ENCODE measurements at regions not wholly inside any gene's neighbourhood (a gene's known extent, or its start where the extent isn't known, plus 50 kb on each side); places are given as distances from the start of the nearest gene placed in this dataset.

- Histone ChIP-seq H3K27ac (ENCODE audit: low read depth, low read length) (no peak overlapping the region), H3K4me3 (ENCODE audit: insufficient read depth, low read length, poor library complexity, severe bottlenecking) (no peak overlapping the region), H3K36me3 (ENCODE audit: low read length) (no peaks in the 10 kb centered on the region), H3K9me2 (replicated peaks; ENCODE audit: insufficient read depth, low read length) (no peaks in the 10 kb centered on the region), H3K79me2 (ENCODE audit: insufficient read depth, low read length) (no peaks in the 10 kb centered on the region), H2AFZ (ENCODE audit: low read depth, low read length, severe bottlenecking) (no peak overlapping the region), H3K27me3 (ENCODE audit: low read length) (no peaks in the 10 kb centered on the region), H4K20me1 (ENCODE audit: low read depth, low read length) (no peaks in the 10 kb centered on the region), H3K9me3 (ENCODE audit: insufficient read depth, low read length) (no peaks in the 10 kb centered on the region), H3K9ac (ENCODE audit: low read length) (no peak overlapping the region), H3F3A (ENCODE audit: insufficient read depth) (peaks cover 1% of the 10 kb centered on the region; the same call in 1 of the 2 replicates), H3K4me2 (ENCODE audit: low read depth, low read length, poor library complexity, severe bottlenecking) (no peak overlapping the region)
- TF ChIP-seq EZH2phosphoT487 (conservative IDR thresholded peaks at IDR 0.05; ENCODE audit: low read length) (no peak), CTCF (IDR thresholded peaks at IDR 0.05; ENCODE audit: insufficient read depth, low read length, poor library complexity, severe bottlenecking) (no peak)
Observed at GRCh38 chr6:141131616-141132015, 1001.1 kb upstream of the GJE1 start.

GRCh38 chr6:141123497-141123896 lies 1009.2 kb upstream of the GJE1 start:
- no peak overlapping the region for H3K9ac ChIP-seq (ENCODE audit: low read length)
- H3K4me3 ChIP-seq (ENCODE audit: insufficient read depth, low read length, poor library complexity, severe bottlenecking): peak overlapping the region; percentile 23
- H3K9me2 ChIP-seq (replicated peaks; ENCODE audit: insufficient read depth, low read length): no peaks in the 10 kb centered on the region
- H3K9me3 ChIP-seq (ENCODE audit: insufficient read depth, low read length): no peaks in the 10 kb centered on the region
- TF ChIP-seq CTCF (IDR thresholded peaks at IDR 0.05; ENCODE audit: insufficient read depth, low read length, poor library complexity, severe bottlenecking) (no peak), EZH2phosphoT487 (conservative IDR thresholded peaks at IDR 0.05; ENCODE audit: low read length) (no peak)
- no peaks in the 10 kb centered on the region for H4K20me1 ChIP-seq (ENCODE audit: low read depth, low read length)
- peak overlapping the region; percentile 62 for H3K27ac ChIP-seq (ENCODE audit: low read depth, low read length)
- no peaks in the 10 kb centered on the region for H3K27me3 ChIP-seq (ENCODE audit: low read length)
- H3K36me3 ChIP-seq (ENCODE audit: low read length): no peaks in the 10 kb centered on the region
- peaks cover 3% of the 10 kb centered on the region; the same call in 1 of the 2 replicates for H3F3A ChIP-seq (ENCODE audit: insufficient read depth)
- no peak overlapping the region for H2AFZ ChIP-seq (ENCODE audit: low read depth, low read length, severe bottlenecking)
- no peaks in the 10 kb centered on the region for H3K79me2 ChIP-seq (ENCODE audit: insufficient read depth, low read length)
- H3K4me2 ChIP-seq (ENCODE audit: low read depth, low read length, poor library complexity, severe bottlenecking): peak overlapping the region; percentile 42

- H4K20me1 ChIP-seq (ENCODE audit: low read depth, low read length): no peaks in the 10 kb centered on the region
- H3K79me2 ChIP-seq (ENCODE audit: insufficient read depth, low read length): no peaks in the 10 kb centered on the region
- H3F3A ChIP-seq (ENCODE audit: insufficient read depth): peaks cover 3% of the 10 kb centered on the region; the same call in 1 of the 2 replicates
- no peak overlapping the region for H3K9ac ChIP-seq (ENCODE audit: low read length)
- H3K9me3 ChIP-seq (ENCODE audit: insufficient read depth, low read length): no peaks in the 10 kb centered on the region
- no peaks in the 10 kb centered on the region for H3K27me3 ChIP-seq (ENCODE audit: low read length)
- no peaks in the 10 kb centered on the region for H3K36me3 ChIP-seq (ENCODE audit: low read length)
- no peaks in the 10 kb centered on the region for H3K9me2 ChIP-seq (replicated peaks; ENCODE audit: insufficient read depth, low read length)
- peak overlapping the region; percentile 23 for H3K4me3 ChIP-seq (ENCODE audit: insufficient read depth, low read length, poor library complexity, severe bottlenecking)
- H3K27ac ChIP-seq (ENCODE audit: low read depth, low read length): peak overlapping the region; percentile 62
- TF ChIP-seq EZH2phosphoT487 (conservative IDR thresholded peaks at IDR 0.05; ENCODE audit: low read length) (no peak), CTCF (IDR thresholded peaks at IDR 0.05; ENCODE audit: insufficient read depth, low read length, poor library complexity, severe bottlenecking) (no peak)
- peak overlapping the region; percentile 42 for H3K4me2 ChIP-seq (ENCODE audit: low read depth, low read length, poor library complexity, severe bottlenecking)
- no peak overlapping the region for H2AFZ ChIP-seq (ENCODE audit: low read depth, low read length, severe bottlenecking)
Observed at GRCh38 chr6:141123049-141123448, 1009.7 kb upstream of the GJE1 start.
